GM23248 (cell line): ENCODE measurements at regions not wholly inside any gene's neighbourhood (a gene's known extent, or its start where the extent isn't known, plus 50 kb on each side); places are given as distances from the start of the nearest gene placed in this dataset.
"Not testable (repeated sequence)": the region's sequence is repeated elsewhere in the genome, so short reads cannot be mapped to it uniquely, and the experiment has no call there.

ENCODE experiments used
- DNase-seq: peaks from one replicate; pipeline ENCODE4 v3.0.0-alpha.2; 2015
- H2AFZ ChIP-seq: fragments of 200-600 bp; sonication (generic); 2 replicates; pipeline ENCODE4 v1.6.1; 2016; ENCODE audit warnings: antibody characterized with exemption
- H3F3A ChIP-seq: fragments of 200-600 bp; sonication (generic); 2 replicates; pipeline ENCODE4 v1.6.1; 2016; ENCODE audit warnings: mild to moderate bottlenecking, antibody characterized with exemption, mixed run types; ENCODE audit not compliant: insufficient read depth
- H3K27ac ChIP-seq: fragments of 200-600 bp; sonication (generic); 2 replicates; pipeline ENCODE4 v1.5.1; 2016; ENCODE audit warnings: mild to moderate bottlenecking
- H3K27me3 ChIP-seq: fragments of 200-600 bp; sonication (generic); replicated peaks from 2 replicates; pipeline ENCODE4 v1.6.1; 2016; ENCODE audit warnings: mild to moderate bottlenecking; ENCODE audit not compliant: insufficient read depth
- H3K36me3 ChIP-seq: fragments of 200-600 bp; sonication (generic); 2 replicates; pipeline ENCODE4 v1.6.1; 2016; ENCODE audit warnings: low read depth, mild to moderate bottlenecking
- H3K4me1 ChIP-seq: fragments of 200-600 bp; sonication (generic); 2 replicates; pipeline ENCODE4 v1.6.1; 2016; ENCODE audit warnings: mild to moderate bottlenecking; ENCODE audit not compliant: insufficient read depth
- H3K4me2 ChIP-seq: fragments of 200-600 bp; sonication (generic); one replicate; pipeline ENCODE4 v1.6.1; 2016; ENCODE audit warnings: mild to moderate bottlenecking; ENCODE audit not compliant: unreplicated experiment
- H3K4me3 ChIP-seq: fragments of 200-600 bp; sonication (generic); 2 replicates; pipeline ENCODE4 v1.5.1; 2016; ENCODE audit warnings: mild to moderate bottlenecking
- H3K79me2 ChIP-seq: fragments of 200-600 bp; sonication (generic); 2 replicates; pipeline ENCODE4 v1.6.1; 2016; ENCODE audit warnings: mild to moderate bottlenecking; ENCODE audit not compliant: insufficient read depth
- H3K9ac ChIP-seq: fragments of 200-600 bp; sonication (generic); 2 replicates; pipeline ENCODE4 v1.6.1; 2016; ENCODE audit warnings: mild to moderate bottlenecking
- H3K9me2 ChIP-seq: fragments of 200-600 bp; sonication (generic); 2 replicates; pipeline ENCODE4 v1.6.1; 2016; ENCODE audit warnings: mixed run types, mild to moderate bottlenecking, moderate library complexity; ENCODE audit not compliant: insufficient read depth
- H3K9me3 ChIP-seq: fragments of 200-600 bp; sonication (generic); one replicate; pipeline ENCODE4 v1.6.1; 2017; ENCODE audit warnings: low read depth
- H4K20me1 ChIP-seq: fragments of 200-600 bp; sonication (generic); 2 replicates; pipeline ENCODE4 v1.6.0; 2016; ENCODE audit not compliant: insufficient read depth
- EZH2 ChIP-seq: fragments of 200-600 bp; sonication (generic); IDR thresholded peaks from 2 replicates; pipeline ENCODE4 v1.6.1; 2018; ENCODE audit warnings: antibody characterized with exemption, mild to moderate bottlenecking; ENCODE audit not compliant: insufficient read depth, poor library complexity, severe bottlenecking
- EZH2phosphoT487 ChIP-seq: fragments of 200-600 bp; sonication (generic); IDR thresholded peaks from 2 replicates; pipeline ENCODE4 v1.6.1; 2018; ENCODE audit warnings: antibody characterized with exemption, moderate library complexity, mild to moderate bottlenecking, low read depth; ENCODE audit not compliant: insufficient read depth
- WGBS, 2 experiments: methylation state at CpG; one replicate each; pipeline ENCODE4 v1.1.6; 2015 to 2017; ENCODE audit warnings: low lambda C conversion rate in 2 of 2, low coverage in 1 of 2; ENCODE audit errors: missing lambda C conversion rate in 2 of 2; 5-methylcytosine and 5-hydroxymethylcytosine counted together
- in situ Hi-C: fragments of 300-500 bp; cut with MboI; formaldehyde crosslinking; loops from 2 replicates; pipeline ENCODE4 v1.15.0; 2020

- Histone ChIP-seq H3K79me2 (no peaks in the 10 kb centered on the region), H3K4me3 (no peak overlapping the region), H3F3A (no peaks in the 10 kb centered on the region), H3K4me1 (no peaks in the 10 kb centered on the region), H3K9me2 (no peaks in the 10 kb centered on the region), H3K9me3 (no peaks in the 10 kb centered on the region), H3K27ac (no peak overlapping the region), H3K4me2 (no peak overlapping the region), H4K20me1 (no peaks in the 10 kb centered on the region), H3K36me3 (no peaks in the 10 kb centered on the region), H3K27me3 (no peaks in the 10 kb centered on the region), H3K9ac (no peak overlapping the region), H2AFZ (no peak overlapping the region)
- 63 to 88% methylated on average over 1 of the region's 1 CpG for WGBS, 2 experiments
- no peak for TF ChIP-seq EZH2
- TF ChIP-seq EZH2phosphoT487 = no peak
- in situ Hi-C loops = no loop called here
- no peak for DNase-seq
Observed at GRCh38 chr7:20543500-20543899, 72.0 kb upstream of the ABCB5 start.

- H3K4me2 ChIP-seq = no peak overlapping the region
- H3K36me3 ChIP-seq = no peaks in the 10 kb centered on the region
- H3K79me2 ChIP-seq = no peaks in the 10 kb centered on the region
- no peak overlapping the region for H3K9ac ChIP-seq
- H2AFZ ChIP-seq = no peak overlapping the region
- H3K4me1 ChIP-seq = no peaks in the 10 kb centered on the region
- H3K4me3 ChIP-seq = no peak overlapping the region
- in situ Hi-C loops = no loop called here
- no peak for DNase-seq
- no peaks in the 10 kb centered on the region for H3K9me3 ChIP-seq
- 72 to 76% methylated on average over 2 of the region's 2 CpGs for WGBS, 2 experiments
- H3F3A ChIP-seq = no peaks in the 10 kb centered on the region
- TF ChIP-seq EZH2phosphoT487 (no peak), EZH2 (no peak)
- no peaks in the 10 kb centered on the region for H4K20me1 ChIP-seq
- no peak overlapping the region for H3K27ac ChIP-seq
- no peaks in the 10 kb centered on the region for H3K27me3 ChIP-seq
- no peaks in the 10 kb centered on the region for H3K9me2 ChIP-seq
Observed at GRCh38 chr7:20545016-20545415, 70.5 kb upstream of the ABCB5 start.

GRCh38 chr7:20546958-20547357 lies 68.5 kb upstream of the ABCB5 start:
- WGBS, 2 experiments = 82 to 83% methylated on average over 10 of the region's 10 CpGs
- H3K27ac ChIP-seq, H3K36me3 ChIP-seq, H2AFZ ChIP-seq, H3K27me3 ChIP-seq, H3F3A ChIP-seq, H3K4me3 ChIP-seq, H3K9ac ChIP-seq, in situ Hi-C loops, H3K4me1 ChIP-seq, H3K4me2 ChIP-seq, H3K9me2 ChIP-seq, H4K20me1 ChIP-seq, DNase-seq, H3K9me3 ChIP-seq, H3K79me2 ChIP-seq: not testable (repeated sequence)

GRCh38 chr7:20554072-20554471 lies 61.4 kb upstream of the ABCB5 start:
- H3K27me3 ChIP-seq = 0 out of 2 replicates have a peak, but pooled peaks cover 13% of the 10 kb centered on the region
- DNase-seq = no peak
- H3F3A ChIP-seq = no peaks in the 10 kb centered on the region
- no peak overlapping the region for H3K9ac ChIP-seq
- no peaks in the 10 kb centered on the region for H3K9me3 ChIP-seq
- no peaks in the 10 kb centered on the region for H3K9me2 ChIP-seq
- no peak overlapping the region for H3K27ac ChIP-seq
- H3K4me3 ChIP-seq = no peak overlapping the region
- H4K20me1 ChIP-seq = no peaks in the 10 kb centered on the region
- H3K36me3 ChIP-seq = no peaks in the 10 kb centered on the region
- no peaks in the 10 kb centered on the region for H3K79me2 ChIP-seq
- no peaks in the 10 kb centered on the region for H3K4me1 ChIP-seq
- no peak overlapping the region for H2AFZ ChIP-seq
- 46 to 65% methylated on average over 3 of the region's 3 CpGs for WGBS, 2 experiments
- no peak for TF ChIP-seq EZH2
- TF ChIP-seq EZH2phosphoT487 = no peak
- in situ Hi-C loops = no loop called here
- H3K4me2 ChIP-seq = no peak overlapping the region

DNA sequence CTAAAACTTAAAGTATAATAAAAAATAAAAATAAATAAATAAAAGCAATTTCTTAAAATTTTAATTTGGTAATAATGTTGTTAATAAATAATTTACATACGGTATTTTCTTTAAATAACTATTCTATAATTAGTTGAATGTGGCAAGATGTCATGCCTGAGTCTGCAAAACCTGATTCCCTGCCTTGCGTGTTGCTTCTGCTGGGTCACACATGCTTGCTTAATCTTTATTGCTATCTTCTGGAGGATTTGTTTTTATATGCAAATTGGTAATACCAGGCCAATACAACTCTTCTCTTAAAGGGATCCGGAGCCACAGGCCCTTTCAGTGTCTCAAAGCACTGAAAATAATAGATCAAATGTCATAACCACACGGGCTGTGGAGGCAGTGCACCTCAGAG lies 59.4 kb upstream of the ABCB5 start:
- H3K27ac ChIP-seq = no peak overlapping the region
- no peak overlapping the region for H3K4me3 ChIP-seq
- no peaks in the 10 kb centered on the region for H3F3A ChIP-seq
- H3K79me2 ChIP-seq = no peaks in the 10 kb centered on the region
- H3K4me2 ChIP-seq = no peak overlapping the region
- no peaks in the 10 kb centered on the region for H3K9me2 ChIP-seq
- H3K36me3 ChIP-seq = no peaks in the 10 kb centered on the region
- in situ Hi-C loops = no loop called here
- no peaks in the 10 kb centered on the region for H3K9me3 ChIP-seq
- TF ChIP-seq EZH2phosphoT487 (no peak), EZH2 (no peak)
- H3K9ac ChIP-seq = no peak overlapping the region
- H2AFZ ChIP-seq = no peak overlapping the region
- 30 to 41% methylated on average over 4 of the region's 4 CpGs for WGBS, 2 experiments
- no peaks in the 10 kb centered on the region for H3K4me1 ChIP-seq
- H4K20me1 ChIP-seq = no peaks in the 10 kb centered on the region
- DNase-seq = no peak
- 0 out of 2 replicates have a peak, but pooled peaks cover 13% of the 10 kb centered on the region for H3K27me3 ChIP-seq
